Testis (tissue), 2 donors: ENCODE measurements at regions not wholly inside any gene's neighbourhood (a gene's known extent, or its start where the extent isn't known, plus 50 kb on each side); places are given as distances from the start of the nearest gene placed in this dataset.

Experiments
- DNase-seq: peaks from one replicate; pipeline ENCODE4 v3.0.0-alpha.2; 2019
- H3K27ac ChIP-seq, 2 donors: fragments of 200-600 bp; sonication (generic); one replicate each; pipeline ENCODE4 v1.5.1; 2019
- H3K27me3 ChIP-seq: fragments of 200-600 bp; sonication (generic); one replicate; pipeline ENCODE4 v1.5.1; 2019
- H3K36me3 ChIP-seq: fragments of 200-600 bp; sonication (generic); one replicate; pipeline ENCODE4 v1.5.1; 2017; ENCODE audit warnings: low read depth; ENCODE audit errors: missing control alignments
- H3K4me1 ChIP-seq: fragments of 200-600 bp; sonication (generic); one replicate; pipeline ENCODE4 v1.5.1; 2019
- H3K4me3 ChIP-seq, 2 donors: fragments of 200-600 bp; sonication (generic); one replicate each; pipeline ENCODE4 v1.5.1; 2017 to 2019
- H3K9me3 ChIP-seq: fragments of 200-600 bp; sonication (generic); one replicate; pipeline ENCODE4 v1.5.1; 2017
- CTCF ChIP-seq, 3 experiments: fragments of 450-650 bp in 2 of 3; fragments of 200-600 bp in 1 of 3; sonication (generic) in 1 of 3; IDR thresholded peaks; one replicate each; pipeline ENCODE4 v1.5.1; 2016 to 2019; ENCODE audit warnings: antibody characterized with exemption in 3 of 3, mild to moderate bottlenecking in 2 of 3, moderate library complexity in 1 of 3
- POLR2A ChIP-seq: fragments of 450-650 bp; IDR thresholded peaks from one replicate; pipeline ENCODE4 v1.6.1; 2017; ENCODE audit warnings: antibody characterized with exemption, mild to moderate bottlenecking, moderate library complexity
- WGBS, 2 donors: methylation state at CpG; one replicate each; pipeline ENCODE4 v1.1.5; 2018; 5-methylcytosine and 5-hydroxymethylcytosine counted together
- intact Hi-C: fragments of 100-400 bp; cut with DNase I; formaldehyde crosslinking; loops from one replicate; pipeline ENCODE4 v1.15.1; 2023; ENCODE audit warnings: low total_unique reads

- intact Hi-C loops: no loop called here
- Histone ChIP-seq H3K36me3 (no peaks in the 10 kb centered on the region), H3K27me3 (no peaks in the 10 kb centered on the region), H3K9me3 (no peaks in the 10 kb centered on the region), H3K4me1 (no peaks in the 10 kb centered on the region), H3K27ac (no peak overlapping the region), H3K4me3 (no peak overlapping the region)
- TF ChIP-seq CTCF (IDR thresholded peaks at IDR 0.05) (no peak), POLR2A (no peak)
- 36 to 46% methylated on average over 1 of the region's 1 CpG for WGBS, 2 donors
- DNase-seq: no peak
Observed at GRCh38 chr4:58767598-58767997, 1657.4 kb upstream of the IGFBP7 start.

- no peaks in the 10 kb centered on the region for H3K9me3 ChIP-seq
- no peaks in the 10 kb centered on the region for H3K4me1 ChIP-seq
- TF ChIP-seq POLR2A (no peak), CTCF (IDR thresholded peaks at IDR 0.05) (no peak)
- H3K27ac ChIP-seq: no peak overlapping the region
- DNase-seq: no peak
- H3K4me3 ChIP-seq: no peak overlapping the region
- H3K27me3 ChIP-seq: no peaks in the 10 kb centered on the region
- intact Hi-C loops: no loop called here
- no peaks in the 10 kb centered on the region for H3K36me3 ChIP-seq
- 71 to 85% methylated on average over 2 of the region's 2 CpGs for WGBS, 2 donors
Observed at GRCh38 chr4:58766763-58767162, 1656.6 kb upstream of the IGFBP7 start.

- WGBS, 2 donors: 82 to 87% methylated on average over 2 of the region's 2 CpGs
- H3K36me3 ChIP-seq: no peaks in the 10 kb centered on the region
- no peaks in the 10 kb centered on the region for H3K4me1 ChIP-seq
- no peak overlapping the region for H3K4me3 ChIP-seq
- TF ChIP-seq POLR2A: no peak
- TF ChIP-seq CTCF (IDR thresholded peaks at IDR 0.05): no peak
- no peaks in the 10 kb centered on the region for H3K9me3 ChIP-seq
- DNase-seq: no peak
- intact Hi-C loops: no loop called here
- H3K27ac ChIP-seq: no peak overlapping the region
- H3K27me3 ChIP-seq: no peaks in the 10 kb centered on the region
Observed at GRCh38 chr4:58761563-58761962, 1651.4 kb upstream of the IGFBP7 start.

- intact Hi-C loops: no loop called here
- Histone ChIP-seq H3K36me3 (no peaks in the 10 kb centered on the region), H3K9me3 (no peaks in the 10 kb centered on the region), H3K27ac (no peak overlapping the region), H3K4me3 (no peak overlapping the region), H3K27me3 (no peaks in the 10 kb centered on the region), H3K4me1 (no peaks in the 10 kb centered on the region)
- no peak for TF ChIP-seq CTCF (IDR thresholded peaks at IDR 0.05)
- TF ChIP-seq POLR2A: no peak
- DNase-seq: no peak
Observed at GRCh38 chr4:58760737-58761136, 1650.6 kb upstream of the IGFBP7 start.

- Histone ChIP-seq H3K4me1 (no peaks in the 10 kb centered on the region), H3K27ac (no peak overlapping the region), H3K36me3 (no peaks in the 10 kb centered on the region), H3K27me3 (no peaks in the 10 kb centered on the region), H3K9me3 (no peaks in the 10 kb centered on the region), H3K4me3 (no peak overlapping the region)
- TF ChIP-seq POLR2A: no peak
- TF ChIP-seq CTCF (IDR thresholded peaks at IDR 0.05): no peak
- 89 to 91% methylated on average over 1 of the region's 1 CpG for WGBS, 2 donors
- DNase-seq: no peak
- intact Hi-C loops: no loop called here
Observed at GRCh38 chr4:58760100-58760499, 1649.9 kb upstream of the IGFBP7 start.
